ENCODE measurements at regions not wholly inside any gene's neighbourhood (a gene's known extent, or its start where the extent isn't known, plus 50 kb on each side); places are given as distances from the start of the nearest gene placed in this dataset.
"Not testable (repeated sequence)": the region's sequence is repeated elsewhere in the genome, so short reads cannot be mapped to it uniquely, and the experiment has no call there.

- no peak for DNase-seq
Observed at GRCh38 chr15:93811305-93811704, 420.1 kb upstream of the MCTP2 start.

- no peak for DNase-seq
Observed at GRCh38 chr15:93809516-93809915, 421.8 kb upstream of the MCTP2 start.

GRCh38 chr15:93803421-93804152 is 427.8 kb upstream of the MCTP2 start:
- DNase-seq = peak; percentile 63

- no peak for DNase-seq
Observed at GRCh38 chr15:93801206-93801605, 430.2 kb upstream of the MCTP2 start.

- DNase-seq = no peak
Observed at GRCh38 chr15:93800805-93801204, 430.6 kb upstream of the MCTP2 start.

DNA sequence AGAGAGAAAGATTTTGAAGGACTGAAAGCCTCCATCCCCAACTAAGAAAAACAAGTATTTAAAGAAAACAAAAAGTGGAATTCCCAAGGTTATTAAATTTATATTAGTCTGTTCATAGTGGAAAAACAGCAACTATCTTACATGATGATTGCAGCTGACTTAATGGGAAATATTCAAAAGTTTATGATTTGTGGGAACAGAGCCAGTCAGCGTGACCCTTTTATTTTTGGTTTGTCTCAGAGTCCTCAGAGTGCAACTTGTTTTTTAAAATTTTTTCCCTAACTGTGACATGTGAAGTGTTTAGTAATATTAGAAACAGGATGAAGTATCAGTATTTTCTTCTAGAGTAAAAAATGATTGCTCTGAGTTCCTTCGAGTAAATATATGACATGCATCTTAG is 441.9 kb upstream of the MCTP2 start:
- DNase-seq = no peak

GRCh38 chr15:93780073-93780472 is 451.3 kb upstream of the MCTP2 start:
- DNase-seq = no peak

DNA sequence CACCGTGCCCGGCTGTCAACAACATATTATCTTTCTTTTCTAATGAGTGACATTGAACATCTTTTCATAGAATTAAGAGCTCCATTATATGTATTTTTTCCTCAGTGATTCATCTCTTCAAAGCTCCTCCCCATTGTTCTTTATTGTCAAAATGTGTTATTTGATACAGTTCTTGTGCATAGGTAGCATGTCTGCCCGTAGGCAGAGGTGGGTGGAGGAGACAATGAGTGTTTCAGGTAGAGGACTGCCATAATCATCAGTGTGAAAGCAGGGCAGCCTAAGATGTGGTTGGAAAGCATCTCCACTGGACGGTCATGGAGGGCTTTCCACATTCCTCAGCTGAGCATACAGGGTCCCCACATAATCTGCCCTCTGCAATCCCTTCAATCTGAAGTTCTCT is 452.0 kb upstream of the MCTP2 start:
- no peak for DNase-seq

GRCh38 chr15:93771196-93772030 is 459.9 kb upstream of the MCTP2 start:
- DNase-seq = no peak

GRCh38 chr15:93770788-93771187 is 460.6 kb upstream of the MCTP2 start:
- DNase-seq = no peak

- no peak for DNase-seq
Observed at GRCh38 chr15:93762036-93762435, 469.3 kb upstream of the MCTP2 start.

- no peak for DNase-seq
Observed at GRCh38 chr15:93759629-93760028, 471.7 kb upstream of the MCTP2 start.

DNA sequence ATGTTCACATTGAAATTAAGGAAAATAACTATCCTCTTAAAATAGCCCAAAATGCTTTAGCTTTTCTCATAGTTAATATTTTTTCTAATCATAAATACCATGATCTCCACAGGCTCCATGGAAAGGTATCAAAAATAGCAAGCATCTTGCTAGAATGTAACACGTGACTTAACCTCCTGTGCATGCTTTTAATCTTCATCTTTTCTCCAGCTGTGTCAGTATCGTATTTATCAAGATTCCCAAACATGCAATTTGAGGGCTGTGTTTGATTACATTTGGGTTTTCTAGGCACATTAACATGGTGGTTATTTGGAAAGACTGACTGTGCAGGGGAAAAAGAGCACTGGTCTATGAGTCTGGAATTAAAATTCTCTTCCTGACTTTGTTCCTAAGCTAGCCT is 472.5 kb upstream of the MCTP2 start:
- no peak for DNase-seq

GRCh38 chr15:93748710-93749109 is 482.7 kb upstream of the MCTP2 start:
- no peak for DNase-seq

GRCh38 chr15:93734976-93735375 is 496.4 kb upstream of the MCTP2 start:
- DNase-seq = not testable (repeated sequence)

GRCh38 chr15:93730724-93731123 is 500.6 kb upstream of the MCTP2 start:
- no peak for DNase-seq

- DNase-seq = no peak
Observed at GRCh38 chr15:93722165-93722564, 509.2 kb upstream of the MCTP2 start.

- no peak for DNase-seq
Observed at GRCh38 chr15:93720607-93721006, 510.8 kb upstream of the MCTP2 start.

GRCh38 chr15:93719921-93720351 is 511.4 kb upstream of the MCTP2 start:
- no peak for DNase-seq

DNA sequence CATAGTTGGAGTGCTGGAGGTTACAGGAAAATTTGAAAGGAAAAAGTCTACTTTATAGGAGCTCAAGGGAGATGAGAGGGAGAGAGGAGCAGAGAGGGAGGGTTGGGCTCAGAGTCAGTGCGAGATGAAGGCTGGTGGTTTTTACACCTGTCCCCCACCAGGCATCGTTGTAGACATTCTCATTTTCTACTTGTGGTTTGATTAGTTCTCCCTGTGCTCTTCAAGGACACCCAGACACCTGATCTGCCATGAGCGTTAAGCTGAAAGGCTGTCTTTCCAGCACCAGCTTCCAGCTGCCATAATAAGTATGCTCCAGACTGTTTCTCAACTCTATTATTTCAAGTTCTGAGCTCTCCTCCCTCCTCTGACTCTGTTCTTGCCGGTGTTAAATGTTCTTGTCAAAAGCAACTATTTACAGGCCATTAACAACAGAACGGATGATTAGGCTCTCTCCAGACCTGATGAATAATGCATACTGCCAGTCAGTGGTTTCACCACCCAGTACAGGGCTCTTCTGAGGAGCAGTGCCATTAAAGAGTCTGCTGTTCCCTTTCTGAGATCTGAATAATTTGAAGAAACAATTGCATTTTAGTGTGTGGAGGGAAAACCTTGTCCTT is 514.6 kb upstream of the MCTP2 start:
- DNase-seq = peak; percentile 66

DNA sequence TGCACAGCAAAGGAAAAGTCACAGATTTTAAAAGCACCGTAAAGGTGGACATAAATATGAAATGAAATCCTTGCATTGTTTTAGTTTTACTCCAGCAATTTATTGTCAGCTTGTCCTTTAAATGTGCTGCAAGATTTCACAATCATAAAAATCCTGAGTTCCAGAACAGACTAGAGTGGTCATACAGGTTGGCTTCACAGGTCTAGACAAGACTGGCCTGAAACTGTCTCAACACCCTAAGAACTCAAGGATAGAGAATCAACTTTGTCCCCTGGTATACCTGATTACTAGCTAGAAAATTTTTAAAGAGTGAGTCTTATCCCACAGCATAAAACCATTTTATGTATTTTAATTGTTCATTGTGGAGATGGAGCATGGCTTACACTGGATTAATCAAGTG is 521.7 kb upstream of the MCTP2 start:
- no peak for DNase-seq

DNA sequence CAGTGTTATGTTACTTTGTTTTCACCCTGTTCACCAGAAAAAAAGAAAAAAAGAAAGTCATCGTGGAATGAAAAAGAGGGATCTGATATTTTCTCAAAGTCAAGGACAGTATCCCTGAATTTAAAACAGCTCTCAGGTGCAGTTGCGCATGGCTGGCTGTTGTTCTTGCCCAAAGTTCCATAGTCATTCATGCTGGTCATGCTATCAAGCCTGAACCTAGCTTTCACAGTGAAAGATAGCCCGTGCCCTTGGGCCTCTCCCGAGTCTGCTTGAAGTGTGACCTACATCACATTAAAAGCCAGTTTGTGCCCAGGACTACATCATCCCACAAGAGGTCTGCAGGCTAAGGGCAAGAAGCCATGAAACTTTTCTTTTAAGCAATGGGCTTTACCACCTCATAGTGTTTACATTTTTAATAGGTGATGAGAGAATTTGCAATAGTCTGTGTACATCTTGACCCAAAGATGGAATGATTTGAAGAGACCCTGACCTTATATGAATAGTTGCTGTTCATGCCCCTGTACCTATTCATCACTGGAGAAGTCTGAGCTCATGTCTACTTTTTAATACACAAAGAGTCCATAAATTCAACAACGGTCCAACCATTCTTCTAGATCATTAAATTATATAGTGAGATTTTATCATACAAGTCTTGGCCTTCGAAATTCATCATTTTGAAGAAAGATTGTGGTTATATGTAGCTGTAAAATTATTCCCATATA is 522.5 kb upstream of the MCTP2 start:
- DNase-seq = no peak

DNA sequence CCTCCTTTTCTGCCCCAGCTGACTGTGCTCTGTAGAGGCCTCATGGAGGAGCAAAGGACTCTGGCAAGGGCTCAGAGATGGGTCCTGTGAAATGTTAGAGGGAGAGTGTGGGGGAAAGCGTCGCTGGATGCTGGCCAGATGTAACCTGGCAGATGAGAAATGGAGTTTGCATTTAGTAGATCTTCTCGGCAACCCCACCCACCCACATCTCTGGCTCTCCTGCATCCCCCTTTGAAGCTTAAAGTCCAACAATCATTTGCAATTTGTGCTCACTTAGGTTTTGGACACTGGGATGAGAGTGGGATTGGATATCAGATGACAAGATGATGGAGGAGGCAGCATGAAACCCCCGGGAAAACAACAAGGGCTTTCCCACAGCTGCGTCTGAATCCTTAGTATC is 523.6 kb upstream of the MCTP2 start:
- DNase-seq = no peak
